ENCODE measurements at regions not wholly inside any gene's neighbourhood (a gene's known extent, or its start where the extent isn't known, plus 50 kb on each side); places are given as distances from the start of the nearest gene placed in this dataset.

DNA sequence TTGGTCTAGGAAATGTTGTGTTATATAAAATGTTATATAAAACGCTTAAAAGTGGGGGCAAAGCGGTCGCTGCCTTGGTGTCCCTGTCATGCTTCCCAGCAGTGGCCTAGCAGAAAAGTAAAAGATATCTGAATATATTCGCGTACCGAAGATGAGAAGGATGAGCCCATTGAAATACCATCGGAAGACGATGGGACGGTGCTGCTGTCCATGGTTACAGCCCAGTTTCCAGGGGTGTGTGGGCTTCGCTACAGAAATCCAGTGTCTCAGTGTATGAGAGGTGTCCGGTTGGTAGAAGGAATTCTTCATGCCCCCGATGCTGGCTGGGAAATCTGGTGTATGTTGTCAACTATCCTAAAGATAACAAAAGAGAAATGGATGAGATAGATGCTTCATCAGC, 110.9 kb upstream of the DIAPH3 start:
- TF ChIP-seq WT1 (tag by site-specific recombination; IDR thresholded peaks at IDR 0.05) (no peak), ZNF707 (tag by site-specific recombination; IDR thresholded peaks at IDR 0.05) (no peak), ZFHX2 (tag by site-specific recombination; conservative IDR thresholded peaks at IDR 0.05) (no peak), ZBTB1 (tag by site-specific recombination; IDR thresholded peaks at IDR 0.05) (no peak), ZNF19 (tag by site-specific recombination; IDR thresholded peaks at IDR 0.05; ENCODE audit: low read depth) (no peak), ZNF391 (tag by site-specific recombination; IDR thresholded peaks at IDR 0.05; ENCODE audit: borderline replicate concordance, low read depth) (no peak)
- TF ChIP-seq, protein P1, sequence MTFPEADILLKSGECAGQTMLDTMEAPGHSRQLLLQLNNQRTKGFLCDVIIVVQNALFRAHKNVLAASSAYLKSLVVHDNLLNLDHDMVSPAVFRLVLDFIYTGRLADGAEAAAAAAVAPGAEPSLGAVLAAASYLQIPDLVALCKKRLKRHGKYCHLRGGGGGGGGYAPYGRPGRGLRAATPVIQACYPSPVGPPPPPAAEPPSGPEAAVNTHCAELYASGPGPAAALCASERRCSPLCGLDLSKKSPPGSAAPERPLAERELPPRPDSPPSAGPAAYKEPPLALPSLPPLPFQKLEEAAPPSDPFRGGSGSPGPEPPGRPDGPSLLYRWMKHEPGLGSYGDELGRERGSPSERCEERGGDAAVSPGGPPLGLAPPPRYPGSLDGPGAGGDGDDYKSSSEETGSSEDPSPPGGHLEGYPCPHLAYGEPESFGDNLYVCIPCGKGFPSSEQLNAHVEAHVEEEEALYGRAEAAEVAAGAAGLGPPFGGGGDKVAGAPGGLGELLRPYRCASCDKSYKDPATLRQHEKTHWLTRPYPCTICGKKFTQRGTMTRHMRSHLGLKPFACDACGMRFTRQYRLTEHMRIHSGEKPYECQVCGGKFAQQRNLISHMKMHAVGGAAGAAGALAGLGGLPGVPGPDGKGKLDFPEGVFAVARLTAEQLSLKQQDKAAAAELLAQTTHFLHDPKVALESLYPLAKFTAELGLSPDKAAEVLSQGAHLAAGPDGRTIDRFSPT (tag by site-specific recombination; IDR thresholded peaks at IDR 0.05), result no peak
- TF ChIP-seq, protein P2, sequence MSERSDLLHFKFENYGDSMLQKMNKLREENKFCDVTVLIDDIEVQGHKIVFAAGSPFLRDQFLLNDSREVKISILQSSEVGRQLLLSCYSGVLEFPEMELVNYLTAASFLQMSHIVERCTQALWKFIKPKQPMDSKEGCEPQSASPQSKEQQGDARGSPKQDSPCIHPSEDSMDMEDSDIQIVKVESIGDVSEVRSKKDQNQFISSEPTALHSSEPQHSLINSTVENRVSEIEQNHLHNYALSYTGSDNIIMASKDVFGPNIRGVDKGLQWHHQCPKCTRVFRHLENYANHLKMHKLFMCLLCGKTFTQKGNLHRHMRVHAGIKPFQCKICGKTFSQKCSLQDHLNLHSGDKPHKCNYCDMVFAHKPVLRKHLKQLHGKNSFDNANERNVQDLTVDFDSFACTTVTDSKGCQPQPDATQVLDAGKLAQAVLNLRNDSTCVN (tag by site-specific recombination; optimal IDR thresholded peaks at IDR 0.05), result no peak
- TF ChIP-seq, protein P3, sequence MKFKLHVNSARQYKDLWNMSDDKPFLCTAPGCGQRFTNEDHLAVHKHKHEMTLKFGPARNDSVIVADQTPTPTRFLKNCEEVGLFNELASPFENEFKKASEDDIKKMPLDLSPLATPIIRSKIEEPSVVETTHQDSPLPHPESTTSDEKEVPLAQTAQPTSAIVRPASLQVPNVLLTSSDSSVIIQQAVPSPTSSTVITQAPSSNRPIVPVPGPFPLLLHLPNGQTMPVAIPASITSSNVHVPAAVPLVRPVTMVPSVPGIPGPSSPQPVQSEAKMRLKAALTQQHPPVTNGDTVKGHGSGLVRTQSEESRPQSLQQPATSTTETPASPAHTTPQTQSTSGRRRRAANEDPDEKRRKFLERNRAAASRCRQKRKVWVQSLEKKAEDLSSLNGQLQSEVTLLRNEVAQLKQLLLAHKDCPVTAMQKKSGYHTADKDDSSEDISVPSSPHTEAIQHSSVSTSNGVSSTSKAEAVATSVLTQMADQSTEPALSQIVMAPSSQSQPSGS (tag by site-specific recombination; IDR thresholded peaks at IDR 0.05; ENCODE audit: low read depth), result no peak
- TF ChIP-seq, protein P4, sequence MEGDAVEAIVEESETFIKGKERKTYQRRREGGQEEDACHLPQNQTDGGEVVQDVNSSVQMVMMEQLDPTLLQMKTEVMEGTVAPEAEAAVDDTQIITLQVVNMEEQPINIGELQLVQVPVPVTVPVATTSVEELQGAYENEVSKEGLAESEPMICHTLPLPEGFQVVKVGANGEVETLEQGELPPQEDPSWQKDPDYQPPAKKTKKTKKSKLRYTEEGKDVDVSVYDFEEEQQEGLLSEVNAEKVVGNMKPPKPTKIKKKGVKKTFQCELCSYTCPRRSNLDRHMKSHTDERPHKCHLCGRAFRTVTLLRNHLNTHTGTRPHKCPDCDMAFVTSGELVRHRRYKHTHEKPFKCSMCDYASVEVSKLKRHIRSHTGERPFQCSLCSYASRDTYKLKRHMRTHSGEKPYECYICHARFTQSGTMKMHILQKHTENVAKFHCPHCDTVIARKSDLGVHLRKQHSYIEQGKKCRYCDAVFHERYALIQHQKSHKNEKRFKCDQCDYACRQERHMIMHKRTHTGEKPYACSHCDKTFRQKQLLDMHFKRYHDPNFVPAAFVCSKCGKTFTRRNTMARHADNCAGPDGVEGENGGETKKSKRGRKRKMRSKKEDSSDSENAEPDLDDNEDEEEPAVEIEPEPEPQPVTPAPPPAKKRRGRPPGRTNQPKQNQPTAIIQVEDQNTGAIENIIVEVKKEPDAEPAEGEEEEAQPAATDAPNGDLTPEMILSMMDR (tag by site-specific recombination; IDR thresholded peaks at IDR 0.05), result no peak

All from HEK293 (cell line).